RWPE2 (cell line): ENCODE measurements at regions not wholly inside any gene's neighbourhood (a gene's known extent, or its start where the extent isn't known, plus 50 kb on each side); places are given as distances from the start of the nearest gene placed in this dataset.
A peak's percentile ranks its signal among the peaks of the same experiment; 100 is the strongest.

Experiments
- ATAC-seq: fragments of 200-7000 bp; cut with Tn5 transposase; 3 replicates; pipeline ENCODE4 v1.9.1; 2021; ENCODE audit warnings: low read depth
- DNase-seq: peaks from one replicate; pipeline ENCODE4 v3.0.0-alpha.2; 2020; ENCODE audit warnings: low spot score
- H3K27ac ChIP-seq: fragments of 450-650 bp; 2 replicates; pipeline ENCODE4 v1.5.1; 2017; ENCODE audit warnings: mild to moderate bottlenecking; ENCODE audit not compliant: poor library complexity, severe bottlenecking
- H3K27me3 ChIP-seq: fragments of 250-450 bp; sonication (Bioruptor Pico); 2 replicates; pipeline ENCODE4 v1.5.1; 2021; ENCODE audit warnings: mild to moderate bottlenecking, moderate library complexity; ENCODE audit not compliant: insufficient read depth, poor library complexity, severe bottlenecking
- H3K36me3 ChIP-seq: fragments of 250-450 bp; sonication (Bioruptor Pico); 2 replicates; pipeline ENCODE4 v1.5.1; 2020; ENCODE audit warnings: low read depth, mild to moderate bottlenecking, moderate library complexity
- H3K4me1 ChIP-seq: fragments of 250-450 bp; sonication (Bioruptor Pico); 2 replicates; pipeline ENCODE4 v1.5.1; 2021; ENCODE audit warnings: mild to moderate bottlenecking, moderate library complexity; ENCODE audit not compliant: insufficient read depth, poor library complexity, severe bottlenecking
- H3K4me3 ChIP-seq: fragments of 250-450 bp; sonication (Bioruptor Pico); 2 replicates; pipeline ENCODE4 v1.5.1; 2021; ENCODE audit warnings: mild to moderate bottlenecking, moderate library complexity; ENCODE audit not compliant: severe bottlenecking
- H3K9me3 ChIP-seq: fragments of 250-450 bp; sonication (Bioruptor Pico); 2 replicates; pipeline ENCODE4 v1.5.1; 2021; ENCODE audit warnings: mild to moderate bottlenecking, moderate library complexity; ENCODE audit not compliant: severe bottlenecking
- CTCF ChIP-seq: fragments of 450-650 bp; IDR thresholded peaks from one replicate; pipeline ENCODE4 v1.5.1; 2017; ENCODE audit warnings: mild to moderate bottlenecking, moderate library complexity; ENCODE audit not compliant: poor library complexity, severe bottlenecking

- no peak overlapping the region for H3K27ac ChIP-seq
- no peak overlapping the region for H3K4me3 ChIP-seq
- H3K9me3 ChIP-seq, result no peaks in the 10 kb centered on the region
- H3K36me3 ChIP-seq, result no peaks in the 10 kb centered on the region
- H3K27me3 ChIP-seq, result no peaks in the 10 kb centered on the region
- ATAC-seq, result no peak
- TF ChIP-seq CTCF, result no peak
- no peak for DNase-seq
- peaks cover 6% of the 10 kb centered on the region for H3K4me1 ChIP-seq
These were observed 74.8 kb upstream of the ENPP6 start for GRCh38 chr4:184292465-184292867.

GRCh38 chr4:184289179-184289535 is 71.5 kb upstream of the ENPP6 start:
- no peaks in the 10 kb centered on the region for H3K27me3 ChIP-seq
- DNase-seq (no peak), ATAC-seq (no peak)
- no peaks in the 10 kb centered on the region for H3K9me3 ChIP-seq
- H3K4me1 ChIP-seq, result peaks cover 10% of the 10 kb centered on the region
- H3K27ac ChIP-seq, result no peak overlapping the region
- TF ChIP-seq CTCF, result no peak
- H3K4me3 ChIP-seq, result no peak overlapping the region
- no peaks in the 10 kb centered on the region for H3K36me3 ChIP-seq

GRCh38 chr4:184288451-184289178 is 70.9 kb upstream of the ENPP6 start:
- Histone ChIP-seq H3K27ac (no peak overlapping the region), H3K4me1 (peaks cover 10% of the 10 kb centered on the region), H3K4me3 (no peak overlapping the region), H3K36me3 (no peaks in the 10 kb centered on the region), H3K9me3 (no peaks in the 10 kb centered on the region), H3K27me3 (no peaks in the 10 kb centered on the region)
- DNase-seq (no peak), ATAC-seq (no peak; the same call in 2 of the 3 replicates)
- TF ChIP-seq CTCF, result no peak

- DNase-seq (no peak), ATAC-seq (peak; percentile 64)
- Histone ChIP-seq H3K36me3 (no peaks in the 10 kb centered on the region), H3K4me1 (peaks cover 11% of the 10 kb centered on the region), H3K4me3 (no peak overlapping the region), H3K9me3 (no peaks in the 10 kb centered on the region), H3K27ac (no peak overlapping the region), H3K27me3 (no peaks in the 10 kb centered on the region)
- TF ChIP-seq CTCF, result peak; percentile 41
These were observed 70.1 kb upstream of the ENPP6 start for GRCh38 chr4:184287697-184288255.

GRCh38 chr4:184286358-184286757 is 68.7 kb upstream of the ENPP6 start:
- H3K4me1 ChIP-seq, result peaks cover 19% of the 10 kb centered on the region
- no peak for TF ChIP-seq CTCF
- H3K9me3 ChIP-seq, result no peaks in the 10 kb centered on the region
- H3K36me3 ChIP-seq, result no peaks in the 10 kb centered on the region
- no peak overlapping the region for H3K27ac ChIP-seq
- DNase-seq (no peak), ATAC-seq (no peak)
- no peak overlapping the region for H3K4me3 ChIP-seq
- H3K27me3 ChIP-seq, result no peaks in the 10 kb centered on the region
